Right lobe of liver (tissue), 4 donors: ENCODE measurements at regions not wholly inside any gene's neighbourhood (a gene's known extent, or its start where the extent isn't known, plus 50 kb on each side); places are given as distances from the start of the nearest gene placed in this dataset.

ENCODE experiments used
- POLR2A ChIP-seq: fragments of 450-650 bp; IDR thresholded peaks from one replicate; pipeline ENCODE4 v1.6.1; 2017; ENCODE audit warnings: antibody characterized with exemption, mild to moderate bottlenecking
- TF ChIP-seq, protein P1 (sequence below), 4 donors: fragments of 200-600 bp in 3 of 4; fragments of 450-650 bp in 1 of 4; IDR thresholded peaks; one replicate each; pipeline versions ENCODE4 v1.5.1 to v1.8.0; 2016 to 2022; ENCODE audit warnings: antibody characterized with exemption in 4 of 4, mild to moderate bottlenecking in 2 of 4
- donor health status: DM: no; HTN: no; CAD: no.
- donor health status: DM: no; HTN: no; CAD: no.
- donor health status: DM: no; HTN: yes; CAD: no.

- TF ChIP-seq, protein P1, sequence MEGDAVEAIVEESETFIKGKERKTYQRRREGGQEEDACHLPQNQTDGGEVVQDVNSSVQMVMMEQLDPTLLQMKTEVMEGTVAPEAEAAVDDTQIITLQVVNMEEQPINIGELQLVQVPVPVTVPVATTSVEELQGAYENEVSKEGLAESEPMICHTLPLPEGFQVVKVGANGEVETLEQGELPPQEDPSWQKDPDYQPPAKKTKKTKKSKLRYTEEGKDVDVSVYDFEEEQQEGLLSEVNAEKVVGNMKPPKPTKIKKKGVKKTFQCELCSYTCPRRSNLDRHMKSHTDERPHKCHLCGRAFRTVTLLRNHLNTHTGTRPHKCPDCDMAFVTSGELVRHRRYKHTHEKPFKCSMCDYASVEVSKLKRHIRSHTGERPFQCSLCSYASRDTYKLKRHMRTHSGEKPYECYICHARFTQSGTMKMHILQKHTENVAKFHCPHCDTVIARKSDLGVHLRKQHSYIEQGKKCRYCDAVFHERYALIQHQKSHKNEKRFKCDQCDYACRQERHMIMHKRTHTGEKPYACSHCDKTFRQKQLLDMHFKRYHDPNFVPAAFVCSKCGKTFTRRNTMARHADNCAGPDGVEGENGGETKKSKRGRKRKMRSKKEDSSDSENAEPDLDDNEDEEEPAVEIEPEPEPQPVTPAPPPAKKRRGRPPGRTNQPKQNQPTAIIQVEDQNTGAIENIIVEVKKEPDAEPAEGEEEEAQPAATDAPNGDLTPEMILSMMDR (IDR thresholded peaks at IDR 0.05): no peak
- no peak for TF ChIP-seq POLR2A
Measured at GRCh38 chr2:222037211-222037610, 261.6 kb downstream of the PAX3 start.
